Epithelial cell of proximal tubule (primary cell): ENCODE measurements at regions not wholly inside any gene's neighbourhood (a gene's known extent, or its start where the extent isn't known, plus 50 kb on each side); places are given as distances from the start of the nearest gene placed in this dataset.

Experiments used
- DNase-seq: peaks from one replicate; pipeline ENCODE4 v3.0.0-alpha.2; 2011; ENCODE audit warnings: low read depth
- H3K4me3 ChIP-seq: 2 replicates; pipeline ENCODE4 v1.5.1; 2011; ENCODE audit warnings: low read depth, mild to moderate bottlenecking, low read length
- CTCF ChIP-seq: conservative IDR thresholded peaks from 2 replicates; pipeline ENCODE4 v1.5.1; 2012; ENCODE audit warnings: low read depth, mild to moderate bottlenecking, low read length

GRCh38 chr16:60295451-60295850 lies 1561.3 kb upstream of the GOT2 start:
- no peak overlapping the region for H3K4me3 ChIP-seq
- no peak for TF ChIP-seq CTCF
- no peak for DNase-seq

- no peak for TF ChIP-seq CTCF
- DNase-seq: no peak
- no peak overlapping the region for H3K4me3 ChIP-seq
Observed at GRCh38 chr16:60285794-60286193, 1551.7 kb upstream of the GOT2 start.

GRCh38 chr16:60279061-60279665 lies 1545.0 kb upstream of the GOT2 start:
- no peak overlapping the region for H3K4me3 ChIP-seq
- TF ChIP-seq CTCF: no peak
- no peak for DNase-seq

GRCh38 chr16:60274431-60275019 lies 1540.4 kb upstream of the GOT2 start:
- no peak for DNase-seq
- TF ChIP-seq CTCF: no peak
- H3K4me3 ChIP-seq: no peak overlapping the region

- no peak overlapping the region for H3K4me3 ChIP-seq
- TF ChIP-seq CTCF: no peak
- DNase-seq: no peak
Observed at GRCh38 chr16:60271781-60272180, 1537.7 kb upstream of the GOT2 start.

GRCh38 chr16:60271025-60271771 lies 1537.1 kb upstream of the GOT2 start:
- TF ChIP-seq CTCF: no peak
- no peak for DNase-seq
- no peak overlapping the region for H3K4me3 ChIP-seq
